ENCODE measurements at regions not wholly inside any gene's neighbourhood (a gene's known extent, or its start where the extent isn't known, plus 50 kb on each side); places are given as distances from the start of the nearest gene placed in this dataset.

DNA sequence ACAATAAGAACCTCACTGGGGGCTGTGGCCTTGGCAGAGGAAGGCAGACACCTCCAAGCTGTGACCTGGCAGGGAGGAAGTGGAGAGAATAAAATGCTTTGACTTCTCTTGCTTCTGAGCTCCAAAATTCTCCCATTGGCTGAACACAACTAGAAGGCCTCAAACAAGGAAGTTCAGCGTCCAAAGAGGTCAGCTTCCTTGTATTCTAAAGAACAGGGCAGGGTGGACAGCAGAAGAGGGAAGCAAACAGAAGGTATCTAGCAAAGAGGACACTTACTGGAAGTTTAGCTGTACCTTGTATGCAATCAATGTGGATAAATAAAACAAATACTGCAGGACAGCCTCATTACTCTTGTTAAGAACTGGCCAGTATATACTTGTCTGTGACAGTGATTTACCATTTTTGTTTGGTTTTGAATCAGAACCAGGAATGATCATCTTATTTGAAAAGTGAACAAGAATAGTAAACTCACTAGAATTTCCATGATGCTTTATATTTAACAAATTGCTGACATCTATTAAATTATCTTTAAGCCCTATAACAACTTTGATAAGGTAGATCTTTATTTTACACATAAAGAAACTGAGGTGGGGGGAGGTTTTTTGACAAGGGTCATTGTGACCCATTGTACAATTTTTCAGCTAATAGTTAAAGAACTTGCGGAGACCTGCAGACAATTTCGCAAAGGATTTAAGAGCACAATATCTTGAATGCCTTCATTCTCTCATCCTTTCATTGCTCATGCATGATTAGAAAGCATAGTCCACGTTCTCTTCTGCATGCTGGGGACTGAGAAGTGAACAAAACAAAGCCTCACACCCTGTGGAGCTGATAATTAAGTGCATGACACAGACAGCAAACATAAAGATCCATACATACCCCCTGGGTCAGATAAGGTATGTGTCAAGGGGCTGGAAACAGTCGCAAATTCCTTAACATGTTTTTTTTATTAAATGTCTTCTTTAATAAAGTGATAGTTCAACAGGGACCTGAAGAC lies 1448.0 kb downstream of the AACS start:
- H3K9me3 ChIP-seq (ENCODE audit: insufficient read depth, low read depth, low read length), result no peaks in the 10 kb centered on the region
- no peaks in the 10 kb centered on the region for H3K36me3 ChIP-seq (ENCODE audit: insufficient read depth, low read depth, low read length)
- no peaks in the 10 kb centered on the region for H3K27me3 ChIP-seq (ENCODE audit: insufficient read depth, low read length)
- H3K27ac ChIP-seq (ENCODE audit: low read length), result no peak overlapping the region
- no peak overlapping the region for H3K4me3 ChIP-seq (ENCODE audit: low read length)
- no peaks in the 10 kb centered on the region; the same call in 1 of the 2 replicates for H3K4me1 ChIP-seq (ENCODE audit: insufficient read depth, low read length)
- H3K9ac ChIP-seq (ENCODE audit: low read depth, low read length), result no peak overlapping the region

DNA sequence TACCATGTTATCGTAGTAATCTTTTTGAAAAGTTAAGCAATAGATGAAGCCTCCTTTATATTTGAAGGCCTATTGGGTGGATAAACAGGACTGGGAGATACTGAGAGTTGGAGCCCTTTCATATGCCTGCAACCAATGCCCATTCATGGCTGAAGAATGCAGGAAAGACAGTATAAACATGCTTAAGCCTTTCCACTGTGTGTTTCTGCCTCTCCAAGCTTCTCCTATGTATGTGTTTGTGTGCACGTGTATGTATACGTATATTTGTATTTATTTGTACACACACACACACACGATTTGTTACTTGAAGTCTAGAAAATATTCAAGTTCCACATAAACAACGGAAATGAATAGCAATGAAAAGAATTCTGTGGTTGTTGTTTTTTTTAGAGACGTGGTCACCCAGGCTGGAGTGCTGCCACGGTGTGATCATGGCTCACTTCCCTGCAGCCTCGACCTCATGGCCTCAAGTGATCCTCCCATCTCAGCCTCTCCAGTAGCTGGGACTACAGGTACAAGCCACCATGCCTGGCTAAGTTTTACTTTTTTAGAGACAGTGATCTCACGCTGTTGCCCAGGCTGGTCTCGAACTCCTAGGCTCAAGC lies 1453.5 kb downstream of the AACS start:
- Histone ChIP-seq H3K9me3 (ENCODE audit: insufficient read depth, low read depth, low read length) (no peaks in the 10 kb centered on the region), H3K4me3 (ENCODE audit: low read length) (no peak overlapping the region), H3K36me3 (ENCODE audit: insufficient read depth, low read depth, low read length) (no peaks in the 10 kb centered on the region), H3K4me1 (ENCODE audit: insufficient read depth, low read length) (no peaks in the 10 kb centered on the region), H3K9ac (ENCODE audit: low read depth, low read length) (no peak overlapping the region), H3K27me3 (ENCODE audit: insufficient read depth, low read length) (no peaks in the 10 kb centered on the region), H3K27ac (ENCODE audit: low read length) (no peak overlapping the region)

DNA sequence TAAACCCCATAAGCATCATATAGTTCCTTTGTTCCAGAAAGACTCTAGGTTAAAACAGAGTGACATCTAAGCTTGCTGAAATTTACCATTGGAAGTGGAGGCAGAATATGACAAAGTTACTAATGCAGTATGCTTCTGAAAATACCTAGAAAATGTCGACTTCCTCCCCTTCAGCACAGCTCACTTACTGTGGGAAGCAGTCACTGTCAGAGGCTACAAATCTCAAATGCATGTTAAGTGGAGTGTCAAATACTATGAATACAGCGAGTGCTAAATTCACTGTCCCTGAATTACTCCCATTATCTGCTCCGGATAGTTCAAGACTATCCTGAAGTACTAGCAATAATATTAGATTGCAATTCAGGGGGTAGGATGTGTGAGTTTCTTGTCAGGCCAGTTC lies 1454.6 kb downstream of the AACS start:
- Histone ChIP-seq H3K27me3 (ENCODE audit: insufficient read depth, low read length) (no peaks in the 10 kb centered on the region), H3K36me3 (ENCODE audit: insufficient read depth, low read depth, low read length) (no peaks in the 10 kb centered on the region), H3K9ac (ENCODE audit: low read depth, low read length) (no peak overlapping the region), H3K4me1 (ENCODE audit: insufficient read depth, low read length) (no peaks in the 10 kb centered on the region), H3K4me3 (ENCODE audit: low read length) (no peak overlapping the region), H3K9me3 (ENCODE audit: insufficient read depth, low read depth, low read length) (no peaks in the 10 kb centered on the region), H3K27ac (ENCODE audit: low read length) (no peak overlapping the region)

DNA sequence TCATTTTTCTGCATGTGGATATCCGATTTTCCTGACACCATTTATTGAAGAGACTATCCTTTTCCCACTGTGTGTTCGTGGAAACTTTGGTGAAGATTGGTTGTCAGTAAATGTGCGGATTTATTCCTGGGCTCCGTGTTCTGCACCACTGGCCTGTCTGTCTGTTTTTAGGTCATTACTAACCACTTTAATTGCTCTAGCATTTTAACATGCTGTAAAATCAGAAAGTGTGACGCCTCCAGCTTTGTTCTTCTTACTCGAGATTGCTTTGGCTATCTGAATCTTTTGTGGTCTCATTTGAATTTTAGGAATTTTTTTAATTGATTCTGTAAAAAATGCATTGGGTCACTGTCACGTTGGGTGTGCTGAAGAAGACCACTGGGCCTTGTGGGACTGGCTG lies 1458.7 kb downstream of the AACS start:
- Histone ChIP-seq H3K4me1 (ENCODE audit: insufficient read depth, low read length) (no peaks in the 10 kb centered on the region), H3K27ac (ENCODE audit: low read length) (no peak overlapping the region), H3K4me3 (ENCODE audit: low read length) (no peak overlapping the region), H3K27me3 (ENCODE audit: insufficient read depth, low read length) (no peaks in the 10 kb centered on the region), H3K9ac (ENCODE audit: low read depth, low read length) (no peak overlapping the region), H3K36me3 (ENCODE audit: insufficient read depth, low read depth, low read length) (no peaks in the 10 kb centered on the region), H3K9me3 (ENCODE audit: insufficient read depth, low read depth, low read length) (no peaks in the 10 kb centered on the region)

DNA sequence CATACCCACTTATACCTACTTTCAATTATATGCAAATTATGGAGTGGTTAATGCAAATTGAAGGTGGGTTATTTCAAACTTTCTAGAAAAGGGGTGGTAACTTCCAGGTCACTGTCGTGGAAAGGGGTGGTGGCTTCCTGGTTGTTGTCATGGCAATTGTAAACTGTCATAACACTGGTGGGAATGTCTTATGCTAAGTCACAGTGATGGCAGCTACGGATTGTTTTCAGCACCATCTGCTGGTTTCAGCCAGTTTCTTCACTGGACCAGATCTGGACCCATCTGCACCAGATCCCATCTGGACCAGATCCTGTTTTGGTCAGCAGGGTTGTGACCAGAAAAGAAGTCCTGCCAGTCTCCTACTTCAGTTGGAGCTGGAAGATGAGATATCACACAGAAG lies 1469.3 kb downstream of the AACS start:
- no peak overlapping the region for H3K9ac ChIP-seq (ENCODE audit: low read depth, low read length)
- no peak overlapping the region for H3K4me3 ChIP-seq (ENCODE audit: low read length)
- no peaks in the 10 kb centered on the region for H3K4me1 ChIP-seq (ENCODE audit: insufficient read depth, low read length)

DNA sequence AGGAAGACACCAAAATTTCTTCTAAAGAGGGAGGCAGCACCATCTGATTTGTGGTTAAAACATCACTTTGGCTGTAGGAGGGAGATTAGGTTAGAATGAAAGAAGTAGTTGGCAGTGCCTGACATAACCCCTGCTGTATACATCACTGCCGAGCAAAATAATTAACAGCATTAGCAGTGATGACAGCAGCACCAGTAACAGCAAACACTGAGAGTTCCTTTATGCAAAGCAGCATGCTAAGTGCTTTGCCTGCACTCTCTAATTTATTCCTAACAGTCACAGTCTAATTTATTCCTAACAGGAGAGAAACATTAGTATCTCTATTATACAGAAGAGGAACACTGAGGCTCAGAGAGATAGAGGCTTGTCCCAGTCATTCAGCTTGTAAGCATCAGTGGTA lies 1469.7 kb downstream of the AACS start:
- Histone ChIP-seq H3K9ac (ENCODE audit: low read depth, low read length) (no peak overlapping the region), H3K27me3 (ENCODE audit: insufficient read depth, low read length) (no peaks in the 10 kb centered on the region), H3K27ac (ENCODE audit: low read length) (no peak overlapping the region), H3K4me1 (ENCODE audit: insufficient read depth, low read length) (no peaks in the 10 kb centered on the region), H3K4me3 (ENCODE audit: low read length) (no peak overlapping the region), H3K9me3 (ENCODE audit: insufficient read depth, low read depth, low read length) (no peaks in the 10 kb centered on the region), H3K36me3 (ENCODE audit: insufficient read depth, low read depth, low read length) (no peaks in the 10 kb centered on the region)

More for the DNA sequence above, 1469.3 kb downstream of the AACS start:
- H3K36me3 ChIP-seq (ENCODE audit: insufficient read depth, low read depth, low read length), result no peaks in the 10 kb centered on the region
- no peaks in the 10 kb centered on the region for H3K27me3 ChIP-seq (ENCODE audit: insufficient read depth, low read length)
- H3K27ac ChIP-seq (ENCODE audit: low read length), result no peak overlapping the region
- no peaks in the 10 kb centered on the region for H3K9me3 ChIP-seq (ENCODE audit: insufficient read depth, low read depth, low read length)

DNA sequence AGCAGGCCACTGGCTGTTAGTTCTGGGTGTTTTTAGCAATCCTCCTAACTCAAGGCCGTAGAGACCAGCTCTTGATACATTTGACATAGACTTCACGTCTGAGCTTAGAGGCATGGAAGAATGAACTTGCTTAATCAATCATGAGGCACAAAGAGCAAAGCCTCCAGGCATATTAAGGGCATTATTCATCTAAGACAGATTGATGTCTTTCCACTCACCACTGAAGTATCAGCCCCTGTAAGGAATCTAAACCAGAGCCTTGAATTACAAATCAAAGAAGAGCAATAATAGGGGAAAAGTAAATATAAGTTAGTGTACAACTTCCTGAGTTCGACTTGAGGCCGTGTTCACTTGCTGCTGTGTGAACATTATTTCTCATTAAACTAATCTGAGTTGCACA lies 1470.7 kb downstream of the AACS start:
- Histone ChIP-seq H3K27me3 (ENCODE audit: insufficient read depth, low read length) (no peaks in the 10 kb centered on the region), H3K9ac (ENCODE audit: low read depth, low read length) (no peak overlapping the region), H3K27ac (ENCODE audit: low read length) (no peak overlapping the region), H3K9me3 (ENCODE audit: insufficient read depth, low read depth, low read length) (no peaks in the 10 kb centered on the region), H3K36me3 (ENCODE audit: insufficient read depth, low read depth, low read length) (no peaks in the 10 kb centered on the region), H3K4me3 (ENCODE audit: low read length) (no peak overlapping the region), H3K4me1 (ENCODE audit: insufficient read depth, low read length) (no peaks in the 10 kb centered on the region)

DNA sequence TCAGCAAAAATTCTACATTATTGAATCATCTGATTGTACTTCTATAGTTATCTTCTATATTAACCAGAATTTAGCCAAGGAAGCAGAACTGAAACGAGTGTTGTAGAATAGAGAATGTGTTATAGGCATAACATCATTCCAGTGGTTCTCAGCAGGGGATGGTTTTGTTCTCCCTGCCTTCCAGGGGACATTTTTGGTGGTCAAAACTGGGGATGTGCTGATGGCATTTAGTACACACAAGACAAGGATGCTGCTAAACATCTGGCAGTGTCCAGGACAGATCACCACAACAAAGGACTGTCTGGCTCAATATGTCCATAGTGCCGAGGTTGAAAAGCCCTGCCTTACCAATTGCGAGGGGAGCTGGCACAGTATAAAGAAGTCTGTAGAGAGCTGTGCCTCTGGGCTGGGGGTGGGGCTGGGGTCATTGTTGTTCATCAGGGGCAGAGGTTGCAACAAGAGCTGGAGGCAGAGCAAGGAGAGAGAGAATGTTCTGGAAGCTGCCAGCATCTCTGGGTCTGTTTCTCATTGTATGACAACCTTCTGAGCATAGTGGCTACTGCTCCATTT lies 1472.8 kb downstream of the AACS start:
- no peak overlapping the region for H3K27ac ChIP-seq (ENCODE audit: low read length)
- H3K4me1 ChIP-seq (ENCODE audit: insufficient read depth, low read length), result no peaks in the 10 kb centered on the region

DNA sequence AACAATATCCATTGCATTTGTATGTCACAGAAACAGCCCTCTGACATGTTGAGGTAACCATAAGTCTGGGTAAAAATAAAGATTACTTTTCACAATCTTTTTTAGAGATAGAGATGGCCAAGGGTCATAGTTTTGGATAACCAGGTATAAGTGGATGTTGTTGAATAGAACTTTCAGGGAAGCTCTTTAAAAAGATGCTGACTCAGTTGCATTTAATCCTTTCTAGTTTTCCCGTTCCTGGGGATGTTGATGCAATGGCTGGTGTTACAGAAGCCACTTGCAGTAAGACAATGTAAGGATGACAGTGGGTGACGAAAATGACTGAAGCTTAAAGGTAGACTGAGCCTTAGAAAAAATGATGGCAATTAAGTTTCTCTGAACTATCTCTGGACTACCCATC lies 1473.7 kb downstream of the AACS start:
- Histone ChIP-seq H3K27me3 (ENCODE audit: insufficient read depth, low read length) (no peaks in the 10 kb centered on the region), H3K9ac (ENCODE audit: low read depth, low read length) (no peak overlapping the region), H3K36me3 (ENCODE audit: insufficient read depth, low read depth, low read length) (no peaks in the 10 kb centered on the region), H3K4me1 (ENCODE audit: insufficient read depth, low read length) (no peaks in the 10 kb centered on the region), H3K9me3 (ENCODE audit: insufficient read depth, low read depth, low read length) (no peaks in the 10 kb centered on the region), H3K27ac (ENCODE audit: low read length) (no peak overlapping the region), H3K4me3 (ENCODE audit: low read length) (no peak overlapping the region)

More for the DNA sequence above, 1472.8 kb downstream of the AACS start:
- H3K27me3 ChIP-seq (ENCODE audit: insufficient read depth, low read length), result no peaks in the 10 kb centered on the region
- no peaks in the 10 kb centered on the region for H3K36me3 ChIP-seq (ENCODE audit: insufficient read depth, low read depth, low read length)
- H3K9me3 ChIP-seq (ENCODE audit: insufficient read depth, low read depth, low read length), result no peaks in the 10 kb centered on the region
- H3K9ac ChIP-seq (ENCODE audit: low read depth, low read length), result no peak overlapping the region
- no peak overlapping the region for H3K4me3 ChIP-seq (ENCODE audit: low read length)

DNA sequence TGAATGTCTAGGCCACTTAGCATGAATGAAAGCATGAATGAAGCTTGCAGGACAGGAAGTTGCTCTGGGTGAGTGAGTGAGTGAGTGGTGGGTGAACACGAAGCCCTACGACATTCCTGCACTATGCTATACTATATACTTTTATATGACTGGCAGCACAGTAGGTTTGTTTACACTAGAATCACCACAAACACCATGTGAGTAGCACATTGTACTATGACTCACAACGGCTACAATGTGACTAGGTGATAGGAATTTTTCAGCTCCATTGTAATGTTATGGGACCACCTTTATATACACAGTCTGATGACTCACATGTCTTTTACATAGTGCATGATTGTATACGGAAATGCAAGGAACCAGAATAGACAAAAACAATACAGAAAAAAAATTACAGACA lies 1480.2 kb downstream of the AACS start:
- Histone ChIP-seq H3K36me3 (ENCODE audit: insufficient read depth, low read depth, low read length) (no peaks in the 10 kb centered on the region), H3K9me3 (ENCODE audit: insufficient read depth, low read depth, low read length) (no peaks in the 10 kb centered on the region), H3K9ac (ENCODE audit: low read depth, low read length) (no peak overlapping the region), H3K27ac (ENCODE audit: low read length) (no peak overlapping the region), H3K4me1 (ENCODE audit: insufficient read depth, low read length) (no peaks in the 10 kb centered on the region), H3K27me3 (ENCODE audit: insufficient read depth, low read length) (no peaks in the 10 kb centered on the region), H3K4me3 (ENCODE audit: low read length) (no peak overlapping the region)

DNA sequence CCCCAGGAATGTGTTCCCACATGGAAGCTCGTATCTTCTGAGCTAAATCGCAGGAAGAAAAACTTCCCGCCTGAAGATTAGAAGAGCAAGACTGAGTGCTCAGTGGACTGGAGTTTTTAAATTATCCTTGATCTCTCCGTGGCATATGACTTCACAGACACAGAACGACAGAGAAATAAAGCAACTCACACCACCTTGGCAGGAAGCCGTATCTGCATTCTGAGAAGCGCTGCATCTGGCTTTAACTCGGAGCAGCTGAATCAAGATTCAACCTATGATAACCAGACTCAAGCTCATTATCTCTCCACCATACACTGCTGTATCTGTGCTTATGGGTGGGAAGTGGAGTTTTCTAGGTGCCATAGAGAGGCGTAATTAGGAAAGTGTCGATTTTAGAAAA lies 1482.7 kb downstream of the AACS start:
- no peaks in the 10 kb centered on the region; the same call in 1 of the 2 replicates for H3K4me1 ChIP-seq (ENCODE audit: insufficient read depth, low read length)
- H3K9me3 ChIP-seq (ENCODE audit: insufficient read depth, low read depth, low read length), result no peaks in the 10 kb centered on the region
- no peaks in the 10 kb centered on the region for H3K27me3 ChIP-seq (ENCODE audit: insufficient read depth, low read length)
- no peak overlapping the region for H3K4me3 ChIP-seq (ENCODE audit: low read length)
- H3K36me3 ChIP-seq (ENCODE audit: insufficient read depth, low read depth, low read length), result no peaks in the 10 kb centered on the region
- H3K9ac ChIP-seq (ENCODE audit: low read depth, low read length), result no peak overlapping the region
- no peak overlapping the region for H3K27ac ChIP-seq (ENCODE audit: low read length)

DNA sequence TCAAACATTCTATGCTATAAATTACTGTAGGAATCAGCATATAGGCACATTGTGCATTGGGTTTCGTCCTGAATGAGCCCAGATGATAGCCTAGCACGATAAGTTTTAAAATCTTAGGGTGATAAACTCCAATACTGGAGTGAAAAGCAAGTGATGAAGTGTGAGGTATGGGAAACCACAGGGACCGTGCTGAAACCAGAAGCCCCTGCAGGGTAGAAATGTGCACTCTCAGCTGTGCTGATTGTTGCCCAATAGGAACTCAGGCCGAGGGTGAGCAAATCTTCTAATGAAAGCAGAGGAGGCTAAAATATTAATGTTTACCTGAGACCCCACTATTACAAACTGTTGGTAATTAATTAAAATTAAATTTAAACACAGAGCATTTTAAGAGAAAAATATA lies 1486.6 kb downstream of the AACS start:
- Histone ChIP-seq H3K9ac (ENCODE audit: low read depth, low read length) (no peak overlapping the region), H3K9me3 (ENCODE audit: insufficient read depth, low read depth, low read length) (peaks cover 5% of the 10 kb centered on the region; the same call in 1 of the 2 replicates), H3K4me3 (ENCODE audit: low read length) (no peak overlapping the region), H3K27ac (ENCODE audit: low read length) (no peak overlapping the region), H3K4me1 (ENCODE audit: insufficient read depth, low read length) (peaks cover 18% of the 10 kb centered on the region; the same call in 1 of the 2 replicates), H3K27me3 (ENCODE audit: insufficient read depth, low read length) (no peaks in the 10 kb centered on the region), H3K36me3 (ENCODE audit: insufficient read depth, low read depth, low read length) (no peaks in the 10 kb centered on the region)

Data from iPS-20b (cell line).